GM18502 (cell line): ENCODE measurements at regions not wholly inside any gene's neighbourhood (a gene's known extent, or its start where the extent isn't known, plus 50 kb on each side); places are given as distances from the start of the nearest gene placed in this dataset.
"Not testable (repeated sequence)": the region's sequence is repeated elsewhere in the genome, so short reads cannot be mapped to it uniquely, and the experiment has no call there.

ENCODE experiments used
- ATAC-seq: cut with Tn5 transposase; IDR thresholded peaks from one replicate; pipeline ENCODE4 v1.9.1; 2021; ENCODE audit warnings: mild to moderate bottlenecking; ENCODE audit not compliant: unreplicated experiment, poor library complexity

GRCh38 chr21:15300131-15300530 is 235.3 kb upstream of the NRIP1 start:
- no peak for ATAC-seq

GRCh38 chr21:15301014-15301413 is 236.2 kb upstream of the NRIP1 start:
- ATAC-seq: no peak

DNA sequence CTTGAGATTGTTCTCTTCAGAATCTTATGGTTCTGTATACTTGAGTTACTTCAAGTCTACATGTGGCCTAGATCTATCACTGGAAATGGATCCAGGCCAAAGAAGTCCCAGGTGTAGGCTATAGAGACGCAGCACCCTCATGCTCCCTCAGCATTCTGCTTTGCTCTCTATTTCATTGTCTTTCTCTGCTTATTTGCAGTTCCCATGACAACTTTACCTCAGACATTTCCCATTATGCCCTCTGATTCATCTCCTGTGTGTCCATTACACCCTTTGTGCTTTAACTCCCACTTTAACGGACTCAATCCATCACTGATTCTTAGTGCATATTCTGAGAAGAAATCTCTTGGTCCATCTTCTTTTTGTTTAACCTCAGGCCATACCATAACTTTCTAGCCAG is 236.9 kb upstream of the NRIP1 start:
- ATAC-seq: no peak

DNA sequence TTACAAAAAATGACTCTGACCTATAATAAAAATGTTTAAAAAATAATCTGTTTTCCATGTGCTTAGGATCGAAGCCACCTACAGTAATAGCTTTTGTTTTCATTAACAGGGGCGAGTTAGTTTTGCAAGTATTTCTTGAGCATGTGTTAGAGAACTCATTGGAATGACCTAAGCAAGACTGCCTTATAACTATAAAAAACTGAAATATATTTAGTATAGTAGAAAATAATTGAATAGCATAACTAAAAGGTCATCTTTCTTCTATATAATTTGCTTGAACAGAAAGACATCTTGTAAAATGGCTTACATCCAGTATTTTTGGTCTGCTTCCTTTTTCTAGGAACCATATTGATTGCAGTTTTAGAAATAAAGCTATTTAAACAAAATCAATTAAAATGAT is 241.5 kb upstream of the NRIP1 start:
- no peak for ATAC-seq

GRCh38 chr21:15308333-15308732 is 243.5 kb upstream of the NRIP1 start:
- ATAC-seq: no peak

- ATAC-seq: no peak
Measured at GRCh38 chr21:15309022-15309590, 244.3 kb upstream of the NRIP1 start.

GRCh38 chr21:15309721-15310120 is 244.9 kb upstream of the NRIP1 start:
- ATAC-seq: no peak

DNA sequence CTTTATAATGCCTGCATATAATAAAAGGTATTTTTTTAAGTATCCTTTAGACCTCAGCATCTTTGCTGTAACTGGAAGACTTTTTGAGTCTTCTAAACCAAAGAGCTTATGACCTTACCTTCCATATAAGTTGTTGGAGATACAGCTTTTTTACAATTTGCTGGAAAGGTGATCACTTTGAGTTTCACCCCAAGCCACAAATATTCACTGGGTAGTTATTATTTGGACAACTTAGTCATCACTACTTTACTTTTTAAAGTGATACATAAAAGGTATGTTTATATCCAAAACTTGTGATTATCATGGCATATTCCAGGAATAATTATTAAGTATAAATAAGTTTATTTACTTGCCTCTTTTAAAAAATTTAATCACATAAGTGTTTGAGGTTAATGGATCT is 246.7 kb upstream of the NRIP1 start:
- no peak for ATAC-seq

GRCh38 chr21:15317034-15317433 is 252.2 kb upstream of the NRIP1 start:
- not testable (repeated sequence) for ATAC-seq

DNA sequence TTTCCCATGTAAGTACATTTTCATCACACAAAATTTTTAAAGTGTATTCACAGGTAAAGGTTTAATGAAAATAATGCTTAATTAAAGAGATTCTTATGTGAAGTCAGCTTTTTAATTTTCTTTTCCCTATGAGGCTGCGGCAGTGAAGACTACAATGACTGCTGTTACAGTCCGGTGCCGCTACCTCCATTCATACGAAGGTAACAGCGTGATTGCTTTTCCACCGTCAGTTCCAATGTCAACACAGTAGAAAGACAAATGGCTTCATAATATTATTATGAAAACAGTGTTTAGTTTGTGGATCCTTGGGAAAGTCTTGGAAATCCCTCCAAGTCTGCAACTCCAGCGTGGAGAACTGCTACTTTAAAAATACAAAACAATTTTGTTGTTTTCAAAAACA is 254.9 kb upstream of the NRIP1 start:
- ATAC-seq: no peak

- ATAC-seq: no peak
Measured at GRCh38 chr21:15324542-15324941, 259.7 kb upstream of the NRIP1 start.

- no peak for ATAC-seq
Measured at GRCh38 chr21:15326032-15326867, 261.4 kb upstream of the NRIP1 start.

GRCh38 chr21:15327637-15328265 is 263.0 kb upstream of the NRIP1 start:
- ATAC-seq: no peak

DNA sequence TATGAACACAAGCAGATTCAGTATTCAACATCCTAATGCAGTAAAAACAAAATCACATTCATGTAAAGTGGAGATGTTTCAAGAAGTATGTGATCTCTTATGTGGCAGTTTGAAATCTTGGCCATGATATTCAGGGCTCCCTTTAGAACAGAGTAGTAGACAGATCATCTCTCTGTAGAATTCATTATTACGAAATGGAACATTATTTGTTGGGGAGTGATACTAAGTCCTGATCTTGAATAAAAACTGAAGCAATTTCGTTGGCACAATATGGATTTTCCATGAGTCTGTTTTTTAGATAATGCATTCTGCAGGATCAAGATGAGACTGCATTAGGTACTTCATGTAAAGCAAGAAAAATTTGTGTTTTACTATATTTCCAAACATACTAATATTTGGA is 264.4 kb upstream of the NRIP1 start:
- ATAC-seq: no peak

DNA sequence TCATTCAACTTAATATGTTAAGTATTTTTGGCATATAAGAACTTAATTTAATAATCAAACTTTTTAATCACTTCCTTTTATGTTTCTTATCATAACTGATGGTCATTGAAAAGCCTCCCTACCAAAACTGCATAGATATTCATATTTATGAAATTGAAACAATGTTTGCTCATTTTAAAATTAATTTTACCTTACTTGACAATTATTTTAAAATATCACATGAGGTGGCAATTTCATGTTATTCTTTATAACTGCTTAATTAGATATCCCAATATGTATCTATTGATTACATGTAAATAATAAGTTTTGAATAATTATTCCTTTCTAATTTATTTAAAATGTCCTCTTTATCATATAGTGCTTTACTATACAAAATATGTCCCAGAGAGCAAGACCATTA is 266.1 kb upstream of the NRIP1 start:
- no peak for ATAC-seq

GRCh38 chr21:15332572-15332971 is 267.8 kb upstream of the NRIP1 start:
- no peak for ATAC-seq

DNA sequence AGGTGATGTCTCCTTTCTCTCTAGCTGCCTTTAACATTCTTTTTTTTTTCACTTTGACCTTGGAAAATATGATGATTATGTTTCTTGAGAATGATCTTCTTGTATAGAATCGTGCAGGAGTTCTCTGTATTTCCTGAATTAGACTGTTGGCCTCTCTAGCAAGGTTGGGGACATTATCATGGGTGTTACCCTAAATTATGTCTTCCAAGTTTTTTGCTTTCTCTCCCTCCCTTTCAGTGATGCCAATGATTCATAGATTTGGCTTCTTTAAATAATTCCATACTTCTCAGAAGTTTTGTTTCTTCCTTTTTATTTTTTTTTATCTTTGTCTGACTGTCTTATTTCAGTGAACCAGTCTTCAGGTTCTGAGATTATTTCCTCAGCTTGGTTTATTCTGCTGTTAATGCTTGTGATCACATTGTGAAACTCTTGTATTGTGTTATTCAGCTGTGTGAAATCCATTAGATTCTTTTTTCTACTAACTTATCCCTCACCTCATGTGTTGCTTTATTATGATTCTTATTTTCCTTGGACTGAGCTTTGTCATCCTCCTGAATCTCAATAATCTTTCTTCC is 268.4 kb upstream of the NRIP1 start:
- ATAC-seq: no peak

- no peak for ATAC-seq
Measured at GRCh38 chr21:15333951-15334350, 269.2 kb upstream of the NRIP1 start.

- no peak for ATAC-seq
Measured at GRCh38 chr21:15343066-15343465, 278.3 kb upstream of the NRIP1 start.

GRCh38 chr21:15352009-15352408 is 287.2 kb upstream of the NRIP1 start:
- no peak for ATAC-seq

GRCh38 chr21:15353546-15353945 is 288.7 kb upstream of the NRIP1 start:
- no peak for ATAC-seq
